ENCODE measurements at regions not wholly inside any gene's neighbourhood (a gene's known extent, or its start where the extent isn't known, plus 50 kb on each side); places are given as distances from the start of the nearest gene placed in this dataset.

- DNase-seq (ENCODE audit: low read depth): no peak
- no peak for TF ChIP-seq CTCF (IDR thresholded peaks at IDR 0.05; ENCODE audit: low read length, missing control alignments)
These were observed 1036.5 kb downstream of the NLGN4Y start for GRCh38 chrY:15560840-15561239.

GRCh38 chrY:15561501-15562289 is 1037.4 kb downstream of the NLGN4Y start:
- no peak overlapping the region for H3K4me3 ChIP-seq (replicated peaks; ENCODE audit: low read depth, low read length)
- TF ChIP-seq CTCF (IDR thresholded peaks at IDR 0.05; ENCODE audit: low read length, missing control alignments): no peak
- DNase-seq (ENCODE audit: low read depth): no peak

More at GRCh38 chrY:15560840-15561239, 1036.5 kb downstream of the NLGN4Y start:
- no peak overlapping the region for H3K4me3 ChIP-seq (replicated peaks; ENCODE audit: low read depth, low read length)

- no peak for TF ChIP-seq CTCF (IDR thresholded peaks at IDR 0.05; ENCODE audit: low read length, missing control alignments)
- no peak overlapping the region for H3K4me3 ChIP-seq (replicated peaks; ENCODE audit: low read depth, low read length)
- DNase-seq (ENCODE audit: low read depth): no peak
These were observed 1053.6 kb downstream of the NLGN4Y start for GRCh38 chrY:15577886-15578285.

GRCh38 chrY:15578761-15579160 is 1054.4 kb downstream of the NLGN4Y start:
- no peak for DNase-seq (ENCODE audit: low read depth)
- no peak overlapping the region for H3K4me3 ChIP-seq (replicated peaks; ENCODE audit: low read depth, low read length)
- TF ChIP-seq CTCF (IDR thresholded peaks at IDR 0.05; ENCODE audit: low read length, missing control alignments): no peak

- peak; percentile 0 for DNase-seq (ENCODE audit: low read depth)
- H3K4me3 ChIP-seq (replicated peaks; ENCODE audit: low read depth, low read length): no peak overlapping the region
- TF ChIP-seq CTCF (IDR thresholded peaks at IDR 0.05; ENCODE audit: low read length, missing control alignments): no peak
These were observed 1054.9 kb downstream of the NLGN4Y start for GRCh38 chrY:15579245-15579644.

- no peak for DNase-seq (ENCODE audit: low read depth)
- no peak for TF ChIP-seq CTCF (IDR thresholded peaks at IDR 0.05; ENCODE audit: low read length, missing control alignments)
- no peak overlapping the region for H3K4me3 ChIP-seq (replicated peaks; ENCODE audit: low read depth, low read length)
These were observed 1058.8 kb downstream of the NLGN4Y start for GRCh38 chrY:15583111-15583510.

- DNase-seq (ENCODE audit: low read depth): no peak
- no peak overlapping the region for H3K4me3 ChIP-seq (replicated peaks; ENCODE audit: low read depth, low read length)
- TF ChIP-seq CTCF (IDR thresholded peaks at IDR 0.05; ENCODE audit: low read length, missing control alignments): no peak
These were observed 1068.6 kb downstream of the NLGN4Y start for GRCh38 chrY:15592957-15593356.
